Astrocyte (in vitro differentiated cells and primary cell): ENCODE measurements at regions not wholly inside any gene's neighbourhood (a gene's known extent, or its start where the extent isn't known, plus 50 kb on each side); places are given as distances from the start of the nearest gene placed in this dataset.

ENCODE experiments used
- CTCF ChIP-seq: IDR thresholded peaks from 2 replicates; pipeline ENCODE4 v1.5.1; 2011; ENCODE audit warnings: low read depth, mild to moderate bottlenecking, inconsistent platforms, low read length, moderate library complexity; ENCODE audit not compliant: insufficient read depth
- EZH2 ChIP-seq: IDR thresholded peaks from 2 replicates; pipeline ENCODE4 v1.6.1; 2012; ENCODE audit warnings: mild to moderate bottlenecking, low read length, inconsistent platforms; ENCODE audit not compliant: insufficient read depth

GRCh38 chr2:228334180-228334579 lies 152.7 kb upstream of the SPHKAP start:
- TF ChIP-seq CTCF (no peak), EZH2 (no peak)
